Endothelial cell of umbilical vein (primary cell): ENCODE measurements at regions not wholly inside any gene's neighbourhood (a gene's known extent, or its start where the extent isn't known, plus 50 kb on each side); places are given as distances from the start of the nearest gene placed in this dataset.

ENCODE experiments used
- BruUV-seq: library from RNA; stranded (reverse); fragments of 400-500 nt; replicated peaks from 2 replicates; lab custom pipeline; 2021; lab: Mats Ljungman, UMichigan
- CTCF ChIA-PET: fragments of 300-600, 350-600 bp; sonication (Branson Sonifier 250); formaldehyde crosslinking; loops from one replicate; lab custom pipeline; 2021; ENCODE audit warnings: antibody characterized with exemption, inconsistent platforms; lab: Charles Lee
- POLR2A ChIA-PET: fragments of 300-600, 350-600 bp; sonication (Branson Sonifier 250); formaldehyde crosslinking; loops from one replicate; lab custom pipeline; 2021; ENCODE audit warnings: antibody characterized with exemption, inconsistent platforms; lab: Charles Lee
- DNase-seq: peaks from one replicate; pipeline ENCODE4 v3.0.0-alpha.2; 2011; ENCODE audit warnings: low read depth, low spot score
- FAIRE-seq: peaks from 2 replicates; lab custom pipeline; 2011; peaks lifted over from hg19 to GRCh38; lab: Jason Lieb, UNC
- H2AFZ ChIP-seq: 2 replicates; pipeline ENCODE4 v1.6.0; 2012; ENCODE audit warnings: low read depth, low read length, control low read depth, inconsistent platforms
- H3K27ac ChIP-seq: 2 replicates; pipeline ENCODE4 v1.5.1; 2011; ENCODE audit warnings: low read depth, mild to moderate bottlenecking, control low read depth, low read length, moderate library complexity; ENCODE audit not compliant: insufficient read depth
- H3K27me3 ChIP-seq, 2 experiments: 2 replicates each; pipeline versions ENCODE4 v1.6.0 to v1.6.1; 2011; ENCODE audit warnings: low read length in 2 of 2, mixed read lengths in 1 of 2; ENCODE audit not compliant: control insufficient read depth in 2 of 2, insufficient read depth in 2 of 2
- H3K36me3 ChIP-seq, 2 experiments: 2 replicates in 1 of 2; 3 replicates in 1 of 2; pipeline ENCODE4 v1.5.1; 2011; ENCODE audit warnings: low read length in 2 of 2, mild to moderate bottlenecking in 1 of 2, moderate library complexity in 1 of 2; ENCODE audit not compliant: control insufficient read depth in 2 of 2, insufficient read depth in 2 of 2; ENCODE audit errors: extremely low read depth in 1 of 2
- H3K4me1 ChIP-seq: 3 replicates; pipeline ENCODE4 v1.5.1; 2011; ENCODE audit warnings: mild to moderate bottlenecking, low read length; ENCODE audit not compliant: control insufficient read depth, insufficient read depth; ENCODE audit errors: extremely low read depth
- H3K4me2 ChIP-seq: 2 replicates; pipeline ENCODE4 v1.6.1; 2011; ENCODE audit warnings: low read length, control low read depth, mixed read lengths; ENCODE audit not compliant: insufficient read depth
- H3K4me3 ChIP-seq, 3 experiments: fragments of 200-600 bp in 1 of 3; sonication (generic), shearing (Covaris generic) in 1 of 3; replicated peaks in 1 of 3; 2 replicates each; pipeline ENCODE4 v1.5.1; 2011 to 2016; ENCODE audit warnings: control low read depth in 3 of 3, low read length in 3 of 3, mild to moderate bottlenecking in 2 of 3, inconsistent platforms in 1 of 3, low read depth in 1 of 3, moderate library complexity in 1 of 3; ENCODE audit not compliant: insufficient read depth in 1 of 3
- H3K79me2 ChIP-seq: 2 replicates; pipeline ENCODE4 v1.6.0; 2012; ENCODE audit warnings: low read length, inconsistent platforms; ENCODE audit not compliant: control insufficient read depth, insufficient read depth
- H3K9ac ChIP-seq: replicated peaks from 2 replicates; pipeline ENCODE3; 2011; ENCODE audit warnings: low read length, control low read depth; ENCODE audit not compliant: insufficient read depth; ENCODE audit errors: extremely low read depth
- H3K9me1 ChIP-seq: replicated peaks from 3 replicates; pipeline ENCODE4 v1.6.0; 2011; ENCODE audit warnings: mild to moderate bottlenecking, low read length; ENCODE audit not compliant: control insufficient read depth, insufficient read depth; ENCODE audit errors: extremely low read depth
- H3K9me3 ChIP-seq: replicated peaks from 2 replicates; pipeline ENCODE4 v1.5.1; 2012; ENCODE audit warnings: low read length, inconsistent platforms; ENCODE audit not compliant: control insufficient read depth, insufficient read depth
- H4K20me1 ChIP-seq: replicated peaks from 2 replicates; pipeline ENCODE3; 2011; ENCODE audit warnings: mild to moderate bottlenecking, low read length; ENCODE audit not compliant: control insufficient read depth, insufficient read depth; ENCODE audit errors: extremely low read depth
- EZH2 ChIP-seq: IDR thresholded peaks from 2 replicates; pipeline ENCODE4 v1.6.1; 2012; ENCODE audit warnings: borderline replicate concordance, low read depth, mild to moderate bottlenecking, moderate library complexity, low read length, inconsistent platforms; ENCODE audit not compliant: severe bottlenecking
- FOS ChIP-seq: IDR thresholded peaks from 2 replicates; pipeline ENCODE4 v1.6.1; 2011; ENCODE audit warnings: mild to moderate bottlenecking, low read length, moderate library complexity, borderline replicate concordance; ENCODE audit not compliant: insufficient read depth
- GATA2 ChIP-seq: IDR thresholded peaks from 2 replicates; pipeline ENCODE4 v1.7.0; 2011; ENCODE audit warnings: low read depth, mild to moderate bottlenecking, moderate library complexity, mixed read lengths, low read length; ENCODE audit not compliant: insufficient read length, insufficient read depth
- JUN ChIP-seq: IDR thresholded peaks from 2 replicates; pipeline ENCODE4 v1.6.1; 2011; ENCODE audit warnings: borderline replicate concordance, low read depth; ENCODE audit not compliant: insufficient read length, insufficient read depth
- MYC ChIP-seq: IDR thresholded peaks from one replicate; pipeline ENCODE4 v1.6.1; 2011; ENCODE audit warnings: mild to moderate bottlenecking, low read depth, low read length
- POLR2A ChIP-seq: IDR thresholded peaks from 2 replicates; pipeline ENCODE4 v1.6.1; 2012; ENCODE audit warnings: low read depth, mild to moderate bottlenecking, control low read depth, low read length
- POLR2AphosphoS5 ChIP-seq: IDR thresholded peaks from 2 replicates; pipeline ENCODE4 v1.6.1; 2012; ENCODE audit warnings: low read depth, mild to moderate bottlenecking, control low read depth, low read length, moderate library complexity; ENCODE audit not compliant: insufficient read depth
- dilution Hi-C: fragments of 300-500 bp; cut with MboI; formaldehyde crosslinking; loops from one replicate; pipeline ENCODE4 v1.15.0; 2019; ENCODE audit warnings: low sequenced_read_pairs; ENCODE audit not compliant: extremely low pct_ligation_motif_present
- intact Hi-C: fragments of 100-400 bp; cut with micrococcal nuclease; formaldehyde crosslinking; loops from one replicate; pipeline ENCODE4 v1.10.0; 2022
- TF ChIP-seq, protein P1 (sequence below): IDR thresholded peaks from 2 replicates; pipeline ENCODE4 v1.6.1; 2011; ENCODE audit not compliant: insufficient read depth, insufficient read length
- TF ChIP-seq, protein P2 (sequence below), 2 donors: IDR thresholded peaks; 1 replicate in 1 of 2; 2 replicates in 1 of 2; pipeline ENCODE4 v1.5.1; 2011; ENCODE audit warnings: low read length in 2 of 2, mild to moderate bottlenecking in 2 of 2, moderate library complexity in 2 of 2, control low read depth in 1 of 2, inconsistent platforms in 1 of 2, low read depth in 1 of 2; ENCODE audit not compliant: insufficient read depth in 1 of 2; ENCODE audit errors: extremely low read depth in 1 of 2

DNA sequence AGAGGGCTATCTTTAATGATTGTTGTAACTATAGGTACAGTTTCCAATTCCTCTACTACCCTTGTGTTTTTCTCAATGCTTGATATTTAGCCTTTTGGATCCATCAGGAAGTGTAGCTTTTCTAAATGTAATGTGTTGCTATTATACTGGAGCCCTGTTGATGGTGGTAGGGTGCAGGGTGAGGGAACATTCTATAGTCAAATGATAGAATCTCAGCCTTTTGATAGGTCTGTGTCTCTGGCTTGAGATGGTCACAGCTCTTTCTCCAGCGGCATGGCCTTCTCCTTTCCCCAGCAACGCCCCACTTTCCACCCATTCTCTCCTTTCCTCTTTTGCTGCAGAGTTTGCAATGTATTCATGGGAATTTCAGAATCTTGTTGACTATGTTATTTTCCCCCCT is 398.6 kb downstream of the RERGL start:
- no peak overlapping the region for H3K9ac ChIP-seq
- H3K27ac ChIP-seq = no peak overlapping the region
- BruUV-seq = no TSS peak
- FAIRE-seq = no peak
- H3K27me3 ChIP-seq = no peaks in the 10 kb centered on the region
- H3K79me2 ChIP-seq = no peaks in the 10 kb centered on the region
- H3K4me3 ChIP-seq = no peak overlapping the region
- dilution Hi-C loops = no loop called here
- POLR2A ChIA-PET = no interaction called here
- no peak for DNase-seq
- H3K4me1 ChIP-seq = no peaks in the 10 kb centered on the region
- no peaks in the 10 kb centered on the region for H3K9me1 ChIP-seq
- CTCF ChIA-PET = no interaction called here
- TF ChIP-seq MYC (no peak), FOS (no peak), POLR2A (no peak), GATA2 (no peak), POLR2AphosphoS5 (no peak), EZH2 (no peak), JUN (no peak)
- TF ChIP-seq, protein P1, sequence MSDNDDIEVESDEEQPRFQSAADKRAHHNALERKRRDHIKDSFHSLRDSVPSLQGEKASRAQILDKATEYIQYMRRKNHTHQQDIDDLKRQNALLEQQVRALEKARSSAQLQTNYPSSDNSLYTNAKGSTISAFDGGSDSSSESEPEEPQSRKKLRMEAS = no peak
- TF ChIP-seq, protein P2, sequence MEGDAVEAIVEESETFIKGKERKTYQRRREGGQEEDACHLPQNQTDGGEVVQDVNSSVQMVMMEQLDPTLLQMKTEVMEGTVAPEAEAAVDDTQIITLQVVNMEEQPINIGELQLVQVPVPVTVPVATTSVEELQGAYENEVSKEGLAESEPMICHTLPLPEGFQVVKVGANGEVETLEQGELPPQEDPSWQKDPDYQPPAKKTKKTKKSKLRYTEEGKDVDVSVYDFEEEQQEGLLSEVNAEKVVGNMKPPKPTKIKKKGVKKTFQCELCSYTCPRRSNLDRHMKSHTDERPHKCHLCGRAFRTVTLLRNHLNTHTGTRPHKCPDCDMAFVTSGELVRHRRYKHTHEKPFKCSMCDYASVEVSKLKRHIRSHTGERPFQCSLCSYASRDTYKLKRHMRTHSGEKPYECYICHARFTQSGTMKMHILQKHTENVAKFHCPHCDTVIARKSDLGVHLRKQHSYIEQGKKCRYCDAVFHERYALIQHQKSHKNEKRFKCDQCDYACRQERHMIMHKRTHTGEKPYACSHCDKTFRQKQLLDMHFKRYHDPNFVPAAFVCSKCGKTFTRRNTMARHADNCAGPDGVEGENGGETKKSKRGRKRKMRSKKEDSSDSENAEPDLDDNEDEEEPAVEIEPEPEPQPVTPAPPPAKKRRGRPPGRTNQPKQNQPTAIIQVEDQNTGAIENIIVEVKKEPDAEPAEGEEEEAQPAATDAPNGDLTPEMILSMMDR (IDR thresholded peaks at IDR 0.05; ENCODE audit: extremely low read depth in 1 of 2, insufficient read depth in 1 of 2, low read depth in 1 of 2, low read length in 2 of 2) = no peak
- H4K20me1 ChIP-seq = no peaks in the 10 kb centered on the region
- H2AFZ ChIP-seq = no peak overlapping the region
- H3K36me3 ChIP-seq = no peaks in the 10 kb centered on the region
- H3K4me2 ChIP-seq = no peak overlapping the region
- H3K9me3 ChIP-seq = no peaks in the 10 kb centered on the region
- intact Hi-C loops = no loop called here
